ENCODE measurements at regions not wholly inside any gene's neighbourhood (a gene's known extent, or its start where the extent isn't known, plus 50 kb on each side); places are given as distances from the start of the nearest gene placed in this dataset.
"Not testable (repeated sequence)": the region's sequence is repeated elsewhere in the genome, so short reads cannot be mapped to it uniquely, and the experiment has no call there.

DNA sequence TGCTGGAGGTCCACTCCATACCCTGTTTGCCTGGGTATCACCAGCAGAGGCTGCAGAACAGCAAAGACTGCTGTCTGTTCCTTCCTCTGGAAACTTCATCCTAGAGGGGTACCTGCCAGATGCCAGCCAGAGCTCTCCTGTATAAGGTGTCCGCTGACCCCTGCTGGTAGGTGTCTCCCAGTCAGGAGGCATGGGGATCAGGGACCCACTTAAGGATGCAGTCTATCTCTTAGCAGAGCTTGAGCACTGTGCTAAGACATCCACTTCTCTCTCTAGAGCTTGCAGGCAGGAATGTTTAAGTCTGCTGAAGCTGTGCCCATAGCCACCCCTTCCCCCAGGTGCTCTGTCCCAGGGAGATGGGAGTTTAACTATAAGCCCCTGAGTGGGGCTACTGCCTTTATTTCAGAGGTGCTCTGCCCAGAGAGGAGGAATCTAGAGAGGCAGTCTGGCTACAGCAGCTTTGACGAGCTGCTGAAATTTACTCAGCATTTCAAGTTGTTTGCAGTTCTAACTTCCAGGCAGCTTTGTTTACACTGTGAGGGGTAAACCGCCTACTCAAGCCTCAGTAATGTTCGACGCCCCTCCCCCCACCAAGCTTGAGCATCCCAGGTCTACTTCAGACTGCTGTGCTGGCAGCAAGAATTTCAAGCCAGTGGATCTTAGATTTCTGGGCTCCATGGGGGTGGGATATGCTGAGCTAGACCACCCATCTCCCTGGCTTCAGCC is 74.5 kb upstream of the GORAB start:
- not testable (repeated sequence) for DNase-seq (ENCODE audit: low read depth)

DNA sequence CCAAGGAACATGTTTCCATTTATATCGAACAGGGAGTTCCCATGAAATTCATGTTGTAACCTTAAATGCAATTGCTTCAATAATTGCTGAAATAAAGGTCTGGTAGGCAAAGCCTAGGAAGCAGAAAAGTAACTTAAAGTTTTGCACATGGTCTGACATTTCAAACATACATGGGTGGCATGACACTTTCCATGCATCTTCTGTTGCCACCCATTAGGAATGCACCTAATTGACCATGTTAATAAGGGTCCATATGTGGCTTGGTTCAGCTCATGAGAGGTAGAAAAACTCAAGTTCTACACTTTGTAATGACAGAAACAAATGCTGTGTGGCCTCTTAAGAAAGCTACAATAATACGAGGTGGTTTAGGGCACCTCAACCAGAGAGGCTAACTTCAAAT is 72.0 kb upstream of the GORAB start:
- no peak for DNase-seq (ENCODE audit: low read depth)

DNA sequence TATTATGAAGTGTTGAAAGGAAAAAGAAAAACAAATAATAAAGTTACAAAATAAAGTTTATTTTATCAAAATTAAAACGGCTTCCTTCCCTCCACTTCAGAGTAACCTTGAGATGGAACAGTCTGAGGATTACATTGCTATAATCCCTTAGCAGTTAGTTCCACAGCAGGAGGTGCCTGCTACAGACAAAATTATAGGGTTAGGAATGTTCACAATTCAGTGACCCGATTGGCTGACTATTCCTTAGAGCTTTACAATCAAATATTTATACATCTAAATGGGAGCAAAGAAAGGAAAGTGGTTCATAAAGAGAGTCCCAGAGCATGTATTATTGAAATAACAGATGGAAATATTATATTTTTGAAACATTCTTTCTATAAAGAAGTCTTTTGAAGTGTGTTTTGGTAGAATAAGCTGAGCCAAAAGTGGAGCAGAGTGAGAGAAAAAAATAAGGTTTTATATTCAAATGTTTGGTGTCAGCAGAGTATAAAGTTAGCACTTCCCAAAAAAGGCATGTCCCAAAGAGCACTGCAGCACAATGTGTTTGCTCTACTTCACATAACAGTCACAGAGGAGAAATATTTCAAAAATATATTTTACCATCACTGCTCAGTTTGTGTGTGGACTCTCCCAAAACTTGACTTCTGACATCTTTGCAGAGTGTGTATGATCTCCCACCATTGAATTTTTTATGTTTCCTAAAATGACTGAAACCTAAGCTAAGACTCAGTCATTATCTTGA is 71.4 kb upstream of the GORAB start:
- DNase-seq (ENCODE audit: low read depth) = no peak

DNA sequence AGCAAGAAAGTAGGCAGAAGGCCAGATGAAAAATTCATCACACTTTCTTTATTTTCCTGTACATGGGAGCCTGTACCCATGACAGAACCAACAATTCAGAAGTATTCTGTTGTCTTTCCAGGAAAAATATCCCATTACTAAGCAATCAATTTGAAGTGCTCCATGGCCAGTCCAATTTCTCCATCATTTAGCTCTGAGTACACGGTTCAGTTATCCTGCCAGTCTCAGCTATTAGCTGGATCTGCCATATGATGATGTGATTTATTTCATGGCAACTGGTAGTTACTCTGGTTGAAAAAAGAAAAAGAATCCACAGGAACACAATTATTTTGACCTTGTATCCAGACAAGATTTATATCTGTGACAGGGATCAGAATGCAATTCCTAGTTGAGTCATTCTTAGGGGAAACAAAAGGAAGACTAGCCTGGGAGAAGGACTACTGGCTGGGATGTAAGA is 70.6 kb upstream of the GORAB start:
- no peak for DNase-seq (ENCODE audit: low read depth)

DNA sequence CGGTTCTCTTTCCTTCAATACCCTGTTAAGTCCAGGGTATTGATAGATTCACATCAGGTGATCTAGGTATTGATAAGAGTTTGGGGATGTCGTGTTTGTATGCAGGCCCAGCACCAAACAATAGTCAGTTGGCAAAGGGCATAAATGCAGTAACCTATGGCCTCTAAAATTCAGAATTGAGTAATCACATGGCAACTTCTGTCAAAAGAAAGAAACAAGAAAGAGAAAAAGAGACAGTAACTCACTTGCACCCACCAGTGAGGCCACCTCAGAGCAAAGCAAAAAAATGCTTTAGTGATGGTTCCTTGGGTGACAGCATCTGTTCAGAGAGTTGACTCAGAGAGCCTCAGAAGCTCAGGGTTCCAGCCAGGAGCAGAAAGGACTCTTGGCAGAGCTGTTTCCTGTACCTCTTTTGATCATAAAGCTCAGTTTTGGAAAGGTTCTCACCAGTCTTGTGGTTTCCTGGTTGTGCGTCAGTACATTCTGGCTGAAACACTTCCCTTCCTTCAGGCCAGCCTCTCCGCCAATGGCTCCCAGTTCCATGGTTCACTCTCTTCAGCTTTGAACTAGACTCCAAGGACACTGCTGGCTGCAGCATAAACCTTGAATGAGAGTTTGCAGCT is 70.1 kb upstream of the GORAB start:
- no peak for DNase-seq (ENCODE audit: low read depth)

DNA sequence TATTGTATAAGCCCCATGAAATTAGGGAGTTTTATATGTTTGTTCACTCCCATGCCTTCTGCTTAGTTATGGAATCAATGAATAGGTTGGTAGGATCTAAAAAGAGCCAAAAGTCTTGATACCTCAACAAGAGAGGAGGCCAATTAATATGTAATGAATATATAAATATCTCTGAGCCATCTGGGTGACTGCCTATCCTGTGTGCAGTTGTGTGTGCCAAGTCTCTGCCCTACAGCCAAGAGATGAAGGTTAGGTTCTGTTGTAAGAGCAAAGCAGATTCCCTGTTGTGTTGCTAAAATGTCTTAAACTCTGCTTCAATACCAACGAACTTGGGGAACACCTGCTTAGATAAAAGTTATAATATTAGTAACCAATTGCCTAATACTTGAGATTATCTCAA is 61.8 kb upstream of the GORAB start:
- no peak for DNase-seq (ENCODE audit: low read depth)

DNA sequence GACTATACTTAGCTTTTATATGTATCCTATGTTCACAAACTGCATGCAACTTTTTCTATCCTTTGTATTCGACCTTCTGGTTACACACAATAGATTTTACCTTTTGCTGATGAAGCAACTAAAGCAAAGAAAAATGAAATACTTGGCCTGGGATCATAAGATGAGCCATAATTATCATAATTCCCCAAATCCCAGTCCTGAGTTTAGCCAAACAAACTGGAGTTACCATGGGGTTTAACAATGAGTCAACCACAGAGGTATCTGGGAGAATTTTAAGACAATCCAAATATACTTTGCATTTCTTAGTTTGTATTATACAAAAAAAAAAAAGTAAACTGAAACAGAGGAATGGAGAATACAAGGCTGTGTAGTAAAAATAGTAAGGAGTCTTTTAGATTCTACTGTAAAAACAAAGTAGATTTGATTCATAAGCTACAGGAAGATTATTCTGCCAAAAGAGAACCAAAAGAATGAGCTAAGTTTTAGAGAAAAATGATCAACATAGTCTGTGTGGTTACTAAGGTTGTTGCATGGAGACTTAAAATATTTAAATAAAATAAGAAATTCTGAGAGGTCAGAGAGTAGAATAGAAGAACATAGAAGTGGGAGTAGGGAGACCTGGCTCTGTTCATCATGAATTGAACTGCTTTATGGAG is 60.4 kb upstream of the GORAB start:
- no peak for DNase-seq (ENCODE audit: low read depth)

DNA sequence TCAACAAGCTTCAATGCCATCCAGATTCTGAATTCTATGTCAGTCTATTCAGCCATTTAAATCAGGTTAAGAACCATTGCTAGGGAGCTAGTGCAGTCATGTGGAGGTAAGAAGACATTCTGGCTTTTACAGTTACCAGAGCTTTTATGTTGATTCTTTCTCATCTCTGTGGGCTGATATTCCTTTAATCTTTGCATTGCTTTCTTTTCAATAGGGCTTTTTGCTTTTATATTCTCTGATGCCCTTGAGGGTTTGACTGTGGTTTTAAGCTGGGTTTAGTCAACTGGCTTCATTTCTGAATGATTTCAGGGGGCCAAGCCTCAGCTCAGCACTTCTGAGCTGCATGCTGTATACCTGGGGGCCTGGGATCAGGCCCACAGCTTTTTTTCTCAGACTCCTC is 51.0 kb upstream of the GORAB start:
- DNase-seq (ENCODE audit: low read depth) = no peak
